ENCODE measurements at regions not wholly inside any gene's neighbourhood (a gene's known extent, or its start where the extent isn't known, plus 50 kb on each side); places are given as distances from the start of the nearest gene placed in this dataset.

- no peak overlapping the region for H3K4me3 ChIP-seq (ENCODE audit: low read depth in 1 of 5, low read length in 5 of 5)
- no peak overlapping the region for H3K9ac ChIP-seq (ENCODE audit: low read length in 5 of 5)
- H3K27me3 ChIP-seq (ENCODE audit: control insufficient read depth in 5 of 5, insufficient read depth in 4 of 5, low read length in 5 of 5): peaks cover 0 to 5% (median 0%) of the 10 kb centered on the region in 5 donors
- H3K4me1 ChIP-seq (ENCODE audit: control insufficient read depth in 5 of 5, insufficient read depth in 5 of 5, low read length in 5 of 5): peaks cover 0 to 17% (median 6%) of the 10 kb centered on the region in 5 donors
- H3K27ac ChIP-seq (ENCODE audit: low read depth, low read length): no peak overlapping the region
- no peaks in the 10 kb centered on the region for H3K9me3 ChIP-seq (ENCODE audit: control insufficient read depth in 5 of 5, low read length in 5 of 5)
- no peaks in the 10 kb centered on the region for H3K36me3 ChIP-seq (ENCODE audit: control insufficient read depth in 5 of 5, insufficient read depth in 5 of 5, low read length in 5 of 5)
Measured at GRCh38 chr6:170232186-170233002, 58.5 kb downstream of the DLL1 start.

GRCh38 chr6:170231293-170232185, 59.3 kb downstream of the DLL1 start:
- no peak overlapping the region for H3K4me3 ChIP-seq (ENCODE audit: low read depth in 1 of 5, low read length in 5 of 5)

GRCh38 chr6:170230520-170231292, 60.2 kb downstream of the DLL1 start:
- Histone ChIP-seq H3K27ac (ENCODE audit: low read depth, low read length) (no peak overlapping the region), H3K27me3 (ENCODE audit: control insufficient read depth in 5 of 5, insufficient read depth in 4 of 5, low read length in 5 of 5) (peaks cover 0 to 2% (median 0%) of the 10 kb centered on the region in 5 donors), H3K36me3 (ENCODE audit: control insufficient read depth in 5 of 5, insufficient read depth in 5 of 5, low read length in 5 of 5) (no peaks in the 10 kb centered on the region), H3K4me1 (ENCODE audit: control insufficient read depth in 5 of 5, insufficient read depth in 5 of 5, low read length in 5 of 5) (peaks cover 0 to 26% (median 9%) of the 10 kb centered on the region in 5 donors), H3K9ac (ENCODE audit: low read length in 5 of 5) (no peak overlapping the region), H3K4me3 (ENCODE audit: low read depth in 1 of 5, low read length in 5 of 5) (no peak overlapping the region), H3K9me3 (ENCODE audit: control insufficient read depth in 5 of 5, low read length in 5 of 5) (no peaks in the 10 kb centered on the region)

More at GRCh38 chr6:170231293-170232185, 59.3 kb downstream of the DLL1 start:
- Histone ChIP-seq H3K9me3 (ENCODE audit: control insufficient read depth in 5 of 5, low read length in 5 of 5) (no peaks in the 10 kb centered on the region), H3K36me3 (ENCODE audit: control insufficient read depth in 5 of 5, insufficient read depth in 5 of 5, low read length in 5 of 5) (no peaks in the 10 kb centered on the region), H3K4me1 (ENCODE audit: control insufficient read depth in 5 of 5, insufficient read depth in 5 of 5, low read length in 5 of 5) (peaks cover 0 to 18% (median 7%) of the 10 kb centered on the region in 5 donors), H3K27me3 (ENCODE audit: control insufficient read depth in 5 of 5, insufficient read depth in 4 of 5, low read length in 5 of 5) (peaks cover 0 to 5% (median 0%) of the 10 kb centered on the region in 5 donors), H3K27ac (ENCODE audit: low read depth, low read length) (no peak overlapping the region), H3K9ac (ENCODE audit: low read length in 5 of 5) (no peak overlapping the region)

DNA sequence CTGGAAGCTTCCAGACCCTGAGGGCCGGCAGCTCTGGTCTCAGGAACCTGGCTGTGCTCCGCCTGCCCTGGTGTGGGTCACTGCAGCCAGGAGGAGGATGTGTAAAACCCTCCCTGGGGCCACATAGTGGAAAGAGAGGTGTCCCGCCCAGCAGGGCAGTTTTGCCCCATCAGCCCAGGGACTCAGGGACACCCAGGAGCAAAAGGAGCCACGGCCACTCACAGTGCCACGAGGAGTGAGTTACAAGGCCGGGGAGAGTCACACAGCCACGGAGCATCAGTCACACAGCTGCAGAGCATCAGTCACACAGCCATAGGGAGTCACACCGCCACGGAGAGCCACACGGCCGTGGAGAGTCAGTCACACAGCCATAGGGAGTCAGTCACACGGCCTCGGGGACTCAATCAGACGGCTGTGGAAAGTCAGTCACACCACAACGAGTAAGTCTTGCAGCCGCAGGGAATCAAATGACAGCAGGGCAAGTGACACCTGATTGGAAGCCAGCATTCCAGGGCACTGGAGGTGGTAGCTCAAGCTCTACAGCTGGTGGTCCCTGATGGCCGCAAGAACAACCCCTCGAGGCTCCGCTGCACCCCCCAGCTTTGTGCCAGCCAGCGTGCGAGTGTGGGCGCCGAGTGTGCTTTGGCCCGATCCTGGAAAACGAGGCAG, 60.9 kb downstream of the DLL1 start:
- no peak overlapping the region for H3K9ac ChIP-seq (ENCODE audit: low read length in 5 of 5)
- peaks cover 0 to 31% (median 9%) of the 10 kb centered on the region in 5 donors for H3K4me1 ChIP-seq (ENCODE audit: control insufficient read depth in 5 of 5, insufficient read depth in 5 of 5, low read length in 5 of 5)
- H3K9me3 ChIP-seq (ENCODE audit: control insufficient read depth in 5 of 5, low read length in 5 of 5): no peaks in the 10 kb centered on the region
- peaks cover 0 to 4% (median 0%) of the 10 kb centered on the region in 5 donors for H3K27me3 ChIP-seq (ENCODE audit: control insufficient read depth in 5 of 5, insufficient read depth in 4 of 5, low read length in 5 of 5)
- H3K4me3 ChIP-seq (ENCODE audit: low read depth in 1 of 5, low read length in 5 of 5): no peak overlapping the region
- no peak overlapping the region for H3K27ac ChIP-seq (ENCODE audit: low read depth, low read length)
- H3K36me3 ChIP-seq (ENCODE audit: control insufficient read depth in 5 of 5, insufficient read depth in 5 of 5, low read length in 5 of 5): no peaks in the 10 kb centered on the region

DNA sequence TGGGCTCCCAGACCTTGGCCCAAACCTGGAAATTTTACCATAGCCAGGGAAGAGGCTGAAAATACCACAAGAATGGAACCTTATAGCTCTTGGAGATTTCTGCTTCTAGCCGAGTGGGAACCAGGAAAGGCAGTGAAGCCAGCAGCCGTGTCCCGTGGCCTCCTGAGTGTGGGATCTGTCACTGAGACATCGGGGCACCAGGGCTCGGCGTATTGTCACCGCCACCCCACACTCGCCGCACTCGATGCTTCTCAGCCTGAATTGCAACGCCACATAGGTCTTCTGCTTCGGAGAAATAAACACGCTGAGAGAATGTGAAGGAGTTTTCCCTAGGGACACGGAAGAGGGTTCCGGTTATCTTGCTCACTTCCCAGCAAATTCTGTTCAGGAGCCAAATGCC, 61.5 kb downstream of the DLL1 start:
- no peak overlapping the region for H3K4me3 ChIP-seq (ENCODE audit: low read depth in 1 of 5, low read length in 5 of 5)
- no peak overlapping the region for H3K27ac ChIP-seq (ENCODE audit: low read depth, low read length)
- H3K9ac ChIP-seq (ENCODE audit: low read length in 5 of 5): no peak overlapping the region
- H3K9me3 ChIP-seq (ENCODE audit: control insufficient read depth in 5 of 5, low read length in 5 of 5): no peaks in the 10 kb centered on the region
- H3K4me1 ChIP-seq (ENCODE audit: control insufficient read depth in 5 of 5, insufficient read depth in 5 of 5, low read length in 5 of 5): peaks cover 0 to 31% (median 9%) of the 10 kb centered on the region in 5 donors
- H3K27me3 ChIP-seq (ENCODE audit: control insufficient read depth in 5 of 5, insufficient read depth in 4 of 5, low read length in 5 of 5): peaks cover 0 to 9% (median 0%) of the 10 kb centered on the region in 5 donors
- no peaks in the 10 kb centered on the region for H3K36me3 ChIP-seq (ENCODE audit: control insufficient read depth in 5 of 5, insufficient read depth in 5 of 5, low read length in 5 of 5)

DNA sequence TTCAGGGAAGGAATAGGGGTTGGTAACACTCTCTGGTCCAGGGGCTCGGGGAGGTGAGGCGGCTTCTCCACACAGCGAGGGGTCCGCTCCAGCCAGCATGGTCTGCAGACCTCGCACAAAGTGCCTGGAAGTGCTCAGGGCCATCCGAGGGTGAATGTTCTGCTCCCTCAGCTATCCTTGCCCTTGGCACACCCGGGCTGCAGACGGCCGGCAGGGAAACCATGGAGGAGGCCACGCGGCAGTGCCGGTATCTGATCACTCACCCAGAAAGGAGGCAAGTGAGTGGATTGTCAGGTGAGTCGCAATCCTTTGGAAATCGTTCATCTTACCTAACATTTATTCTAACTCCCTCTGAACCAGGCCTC, 62.0 kb downstream of the DLL1 start:
- Histone ChIP-seq H3K36me3 (ENCODE audit: control insufficient read depth in 5 of 5, insufficient read depth in 5 of 5, low read length in 5 of 5) (no peaks in the 10 kb centered on the region), H3K4me1 (ENCODE audit: control insufficient read depth in 5 of 5, insufficient read depth in 5 of 5, low read length in 5 of 5) (peaks cover 0 to 31% (median 9%) of the 10 kb centered on the region in 5 donors), H3K27me3 (ENCODE audit: control insufficient read depth in 5 of 5, insufficient read depth in 4 of 5, low read length in 5 of 5) (peaks cover 0 to 9% (median 0%) of the 10 kb centered on the region in 5 donors), H3K9ac (ENCODE audit: low read length in 5 of 5) (no peak overlapping the region), H3K9me3 (ENCODE audit: control insufficient read depth in 5 of 5, low read length in 5 of 5) (no peaks in the 10 kb centered on the region), H3K4me3 (ENCODE audit: low read depth in 1 of 5, low read length in 5 of 5) (no peak overlapping the region), H3K27ac (ENCODE audit: low read depth, low read length) (no peak overlapping the region)

DNA sequence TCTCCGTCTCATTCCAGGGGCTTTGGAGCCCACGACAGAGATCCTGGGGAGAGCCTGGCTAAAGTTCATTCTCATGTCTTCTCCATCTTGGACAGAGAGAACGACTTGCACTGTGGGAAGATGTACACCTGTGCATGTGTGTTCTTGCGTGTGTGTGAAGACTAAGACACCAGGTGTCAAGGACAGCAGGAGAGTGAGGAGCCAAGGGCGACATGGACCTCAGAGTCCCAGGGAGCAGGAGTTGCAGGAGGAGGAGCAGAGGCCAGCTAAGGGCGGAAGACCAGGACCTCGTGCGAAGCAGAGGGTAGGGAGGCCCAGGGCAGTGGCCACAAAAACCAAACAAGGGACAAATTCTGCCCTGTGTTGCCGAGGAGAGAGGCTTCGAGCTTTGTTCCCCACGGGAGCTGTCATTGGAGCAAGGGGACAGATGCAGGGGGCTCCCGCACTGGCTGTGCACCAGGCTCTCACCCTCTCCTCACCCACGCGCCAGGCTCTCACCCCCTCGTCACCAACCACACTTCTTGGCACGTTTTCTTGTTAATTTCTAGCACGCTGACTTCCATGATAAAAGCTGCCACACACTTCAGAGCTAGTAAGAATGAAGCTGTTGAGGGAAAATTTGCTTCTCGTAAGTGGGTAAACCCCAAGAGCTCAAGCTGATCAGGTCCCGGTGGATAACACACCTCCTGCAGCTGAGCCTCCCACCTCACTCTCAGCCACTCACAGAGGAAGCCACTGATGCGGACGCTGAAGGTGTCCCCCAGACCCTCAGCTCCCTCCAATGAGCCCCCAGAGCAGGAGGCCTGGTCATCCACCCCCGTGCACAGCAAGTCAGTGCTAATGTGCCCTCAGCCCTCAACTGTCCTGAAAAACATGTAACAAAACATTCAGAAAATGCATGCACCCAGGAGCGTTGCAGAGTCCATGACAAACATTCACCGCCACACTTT, 62.6 kb downstream of the DLL1 start:
- H3K36me3 ChIP-seq (ENCODE audit: control insufficient read depth in 5 of 5, insufficient read depth in 5 of 5, low read length in 5 of 5): no peaks in the 10 kb centered on the region
- H3K27ac ChIP-seq (ENCODE audit: low read depth, low read length): no peak overlapping the region
- no peak overlapping the region for H3K4me3 ChIP-seq (ENCODE audit: low read depth in 1 of 5, low read length in 5 of 5)
- no peak overlapping the region for H3K9ac ChIP-seq (ENCODE audit: low read length in 5 of 5)
- no peaks in the 10 kb centered on the region for H3K9me3 ChIP-seq (ENCODE audit: control insufficient read depth in 5 of 5, low read length in 5 of 5)
- peaks cover 0 to 31% (median 10%) of the 10 kb centered on the region in 5 donors for H3K4me1 ChIP-seq (ENCODE audit: control insufficient read depth in 5 of 5, insufficient read depth in 5 of 5, low read length in 5 of 5)
- H3K27me3 ChIP-seq (ENCODE audit: control insufficient read depth in 5 of 5, insufficient read depth in 4 of 5, low read length in 5 of 5): peaks cover 0 to 9% (median 0%) of the 10 kb centered on the region in 5 donors

- no peak overlapping the region for H3K27ac ChIP-seq (ENCODE audit: low read depth, low read length)
- H3K9me3 ChIP-seq (ENCODE audit: control insufficient read depth in 5 of 5, low read length in 5 of 5): no peaks in the 10 kb centered on the region
- no peaks in the 10 kb centered on the region for H3K36me3 ChIP-seq (ENCODE audit: control insufficient read depth in 5 of 5, insufficient read depth in 5 of 5, low read length in 5 of 5)
- peaks cover 2 to 31% (median 14%) of the 10 kb centered on the region in 5 donors for H3K4me1 ChIP-seq (ENCODE audit: control insufficient read depth in 5 of 5, insufficient read depth in 5 of 5, low read length in 5 of 5)
- H3K9ac ChIP-seq (ENCODE audit: low read length in 5 of 5): no peak overlapping the region
- H3K27me3 ChIP-seq (ENCODE audit: control insufficient read depth in 5 of 5, insufficient read depth in 4 of 5, low read length in 5 of 5): peaks cover 0 to 13% (median 0%) of the 10 kb centered on the region in 5 donors
- H3K4me3 ChIP-seq (ENCODE audit: low read depth in 1 of 5, low read length in 5 of 5): no peak overlapping the region
Measured at GRCh38 chr6:170227521-170227983, 63.3 kb downstream of the DLL1 start.
